ENCODE measurements at regions not wholly inside any gene's neighbourhood (a gene's known extent, or its start where the extent isn't known, plus 50 kb on each side); places are given as distances from the start of the nearest gene placed in this dataset.

GRCh38 chr2:145538661-145539350 lies 1018.9 kb upstream of the ZEB2 start:
- no peak for TF ChIP-seq CTCF (IDR thresholded peaks at IDR 0.05)
- no peak for TF ChIP-seq POLR2A (IDR thresholded peaks at IDR 0.05)
